GM13976 (cell line): ENCODE measurements at regions not wholly inside any gene's neighbourhood (a gene's known extent, or its start where the extent isn't known, plus 50 kb on each side); places are given as distances from the start of the nearest gene placed in this dataset.

Experiments
- DNase-seq: peaks from one replicate; pipeline ENCODE4 v3.0.0; 2012; ENCODE audit warnings: low spot score
- in situ Hi-C: fragments of 300-500 bp; cut with MboI; formaldehyde crosslinking; loops from one replicate; pipeline ENCODE4 v1.12.0; 2022; ENCODE audit warnings: low sequenced_read_pairs, mixed read lengths, inconsistent platforms; ENCODE audit not compliant: unreplicated experiment
- TF ChIP-seq, protein P1 (sequence below): IDR thresholded peaks from 2 replicates; pipeline ENCODE4 v1.5.1; 2012; ENCODE audit warnings: borderline replicate concordance, mild to moderate bottlenecking; ENCODE audit not compliant: insufficient read depth; ENCODE audit errors: extremely low read depth, missing control alignments, control extremely low read depth

DNA sequence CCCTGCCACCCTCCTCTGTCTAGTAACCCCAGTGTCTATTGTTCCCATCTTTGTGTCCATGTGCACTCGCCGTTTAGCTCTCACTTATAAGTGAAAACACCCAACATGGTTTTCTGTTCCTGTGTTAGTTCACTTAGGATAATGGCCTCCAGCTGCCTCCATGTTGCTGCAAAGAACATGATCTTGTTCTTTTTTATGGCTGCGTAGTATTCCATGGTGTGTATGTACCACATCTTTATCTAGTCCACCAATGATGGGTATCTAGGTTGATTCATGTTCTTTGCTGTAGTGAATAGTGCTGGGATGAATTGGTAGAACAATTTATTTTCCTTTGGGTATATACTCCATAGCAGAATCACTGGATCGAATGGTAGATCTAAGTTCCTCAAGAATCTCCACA lies 51.0 kb upstream of the RFLNA start:
- no peak for DNase-seq
- in situ Hi-C loops = no loop called here
- TF ChIP-seq, protein P1, sequence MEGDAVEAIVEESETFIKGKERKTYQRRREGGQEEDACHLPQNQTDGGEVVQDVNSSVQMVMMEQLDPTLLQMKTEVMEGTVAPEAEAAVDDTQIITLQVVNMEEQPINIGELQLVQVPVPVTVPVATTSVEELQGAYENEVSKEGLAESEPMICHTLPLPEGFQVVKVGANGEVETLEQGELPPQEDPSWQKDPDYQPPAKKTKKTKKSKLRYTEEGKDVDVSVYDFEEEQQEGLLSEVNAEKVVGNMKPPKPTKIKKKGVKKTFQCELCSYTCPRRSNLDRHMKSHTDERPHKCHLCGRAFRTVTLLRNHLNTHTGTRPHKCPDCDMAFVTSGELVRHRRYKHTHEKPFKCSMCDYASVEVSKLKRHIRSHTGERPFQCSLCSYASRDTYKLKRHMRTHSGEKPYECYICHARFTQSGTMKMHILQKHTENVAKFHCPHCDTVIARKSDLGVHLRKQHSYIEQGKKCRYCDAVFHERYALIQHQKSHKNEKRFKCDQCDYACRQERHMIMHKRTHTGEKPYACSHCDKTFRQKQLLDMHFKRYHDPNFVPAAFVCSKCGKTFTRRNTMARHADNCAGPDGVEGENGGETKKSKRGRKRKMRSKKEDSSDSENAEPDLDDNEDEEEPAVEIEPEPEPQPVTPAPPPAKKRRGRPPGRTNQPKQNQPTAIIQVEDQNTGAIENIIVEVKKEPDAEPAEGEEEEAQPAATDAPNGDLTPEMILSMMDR = no peak
